ENCODE measurements at regions not wholly inside any gene's neighbourhood (a gene's known extent, or its start where the extent isn't known, plus 50 kb on each side); places are given as distances from the start of the nearest gene placed in this dataset.
"Not testable (repeated sequence)": the region's sequence is repeated elsewhere in the genome, so short reads cannot be mapped to it uniquely, and the experiment has no call there.

DNA sequence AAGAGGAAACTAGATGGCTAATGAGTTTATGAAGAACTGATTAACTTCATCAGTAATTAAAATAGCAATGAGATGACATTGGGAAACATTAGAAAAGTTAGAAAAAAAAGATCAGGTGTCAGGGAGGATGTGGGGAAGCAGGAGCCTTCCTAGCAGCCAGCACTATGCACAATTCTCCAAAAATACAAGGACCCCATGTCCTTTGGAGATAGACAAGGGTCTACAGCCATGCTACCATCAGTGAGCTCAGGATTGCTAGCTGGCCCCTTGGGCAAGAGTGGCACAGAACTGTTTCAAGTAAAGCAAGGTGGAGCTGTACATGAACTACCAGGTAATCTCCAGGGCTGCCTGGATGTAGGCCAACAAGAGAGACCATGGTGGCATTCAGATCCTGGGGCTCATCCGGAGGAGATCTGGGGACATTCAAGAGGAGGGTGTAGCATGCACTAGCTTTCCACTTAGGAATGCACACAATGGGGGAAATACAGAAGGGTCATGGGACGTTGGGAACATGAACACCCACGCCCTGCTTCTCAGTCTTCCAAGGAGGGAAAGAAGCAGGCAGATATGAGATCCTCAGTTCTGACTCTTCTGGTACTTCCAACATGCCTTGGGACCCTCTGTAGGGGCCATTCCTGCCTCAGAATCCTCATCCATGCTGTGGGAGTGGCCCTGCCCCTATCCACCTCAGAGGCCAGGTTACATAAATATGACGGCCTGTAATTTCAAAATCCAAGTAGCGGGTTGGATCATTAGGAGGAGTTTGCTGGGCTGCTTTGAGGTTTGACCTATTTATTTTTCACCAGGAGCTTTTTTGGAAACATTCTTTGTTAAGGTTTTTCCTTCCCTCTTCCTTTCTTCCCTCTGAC, 82.2 kb upstream of the HABP2 start:
- DNase-seq (ENCODE audit: low read depth), result no peak

GRCh38 chr10:113471241-113471996, 81.4 kb upstream of the HABP2 start:
- DNase-seq (ENCODE audit: low read depth), result no peak

DNA sequence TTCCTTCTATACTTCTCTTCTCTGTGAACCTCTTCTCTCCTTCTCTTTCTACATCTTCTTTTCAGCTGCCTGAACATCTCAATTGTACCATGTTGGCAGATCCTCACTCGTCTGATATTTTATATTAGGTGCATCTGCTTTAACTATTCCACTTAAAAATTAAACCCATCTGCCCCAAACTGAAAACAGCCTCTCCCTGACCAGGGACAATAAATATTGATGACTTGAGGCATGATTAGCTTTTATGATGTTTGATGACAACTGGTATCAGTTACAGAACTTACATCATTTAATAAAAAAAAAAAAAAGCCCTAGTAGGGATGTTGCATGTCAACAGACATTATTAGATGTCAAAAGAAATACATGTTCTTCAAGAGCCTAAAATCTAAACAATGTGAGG, 79.8 kb upstream of the HABP2 start:
- DNase-seq (ENCODE audit: low read depth), result no peak

GRCh38 chr10:113473851-113474250, 79.0 kb upstream of the HABP2 start:
- no peak for DNase-seq (ENCODE audit: low read depth)

DNA sequence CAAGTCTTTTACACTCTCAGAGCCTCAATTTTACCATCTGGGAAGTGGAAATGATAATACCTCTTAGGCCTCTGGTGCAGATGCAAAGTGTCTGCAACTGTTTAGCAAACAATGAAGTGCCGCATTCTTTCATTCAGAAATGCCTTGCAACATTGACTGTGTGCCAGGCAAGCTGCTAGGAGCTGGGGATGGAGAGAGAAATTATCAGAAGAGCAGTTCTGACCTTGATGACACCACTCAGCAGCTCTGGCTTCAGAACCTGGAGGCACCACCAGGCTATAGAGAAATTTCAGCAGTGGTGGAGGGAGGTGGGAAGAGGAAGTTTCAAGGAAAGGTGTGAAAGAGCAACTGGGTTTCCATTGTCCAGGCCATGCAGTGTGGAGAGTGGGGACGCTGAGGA, 78.1 kb upstream of the HABP2 start:
- DNase-seq (ENCODE audit: low read depth), result no peak

GRCh38 chr10:113475381-113475807, 77.5 kb upstream of the HABP2 start:
- no peak for DNase-seq (ENCODE audit: low read depth)

GRCh38 chr10:113476191-113476590, 76.7 kb upstream of the HABP2 start:
- no peak for DNase-seq (ENCODE audit: low read depth)

DNA sequence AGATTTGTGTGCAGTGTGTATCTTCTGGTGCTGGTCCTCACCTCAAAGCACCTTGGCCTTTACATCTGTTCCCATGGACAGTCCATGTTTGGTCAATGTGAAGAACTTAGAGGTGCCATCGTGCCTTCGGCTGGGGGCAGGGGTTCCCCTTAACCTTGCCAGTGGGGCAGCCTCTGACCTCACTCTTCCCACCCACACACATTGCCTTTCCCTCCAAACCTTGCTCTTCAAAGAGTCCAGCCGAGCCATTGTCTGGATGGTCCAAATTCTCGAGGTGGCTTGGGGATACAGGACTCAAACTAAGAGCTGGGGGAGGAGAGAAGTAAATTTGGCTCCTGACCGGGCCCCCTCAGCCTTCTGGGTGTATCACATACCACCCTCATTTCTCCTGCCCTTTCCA, 76.2 kb upstream of the HABP2 start:
- DNase-seq (ENCODE audit: low read depth), result no peak

- no peak for DNase-seq (ENCODE audit: low read depth)
Measured at GRCh38 chr10:113477451-113477850, 75.4 kb upstream of the HABP2 start.

DNA sequence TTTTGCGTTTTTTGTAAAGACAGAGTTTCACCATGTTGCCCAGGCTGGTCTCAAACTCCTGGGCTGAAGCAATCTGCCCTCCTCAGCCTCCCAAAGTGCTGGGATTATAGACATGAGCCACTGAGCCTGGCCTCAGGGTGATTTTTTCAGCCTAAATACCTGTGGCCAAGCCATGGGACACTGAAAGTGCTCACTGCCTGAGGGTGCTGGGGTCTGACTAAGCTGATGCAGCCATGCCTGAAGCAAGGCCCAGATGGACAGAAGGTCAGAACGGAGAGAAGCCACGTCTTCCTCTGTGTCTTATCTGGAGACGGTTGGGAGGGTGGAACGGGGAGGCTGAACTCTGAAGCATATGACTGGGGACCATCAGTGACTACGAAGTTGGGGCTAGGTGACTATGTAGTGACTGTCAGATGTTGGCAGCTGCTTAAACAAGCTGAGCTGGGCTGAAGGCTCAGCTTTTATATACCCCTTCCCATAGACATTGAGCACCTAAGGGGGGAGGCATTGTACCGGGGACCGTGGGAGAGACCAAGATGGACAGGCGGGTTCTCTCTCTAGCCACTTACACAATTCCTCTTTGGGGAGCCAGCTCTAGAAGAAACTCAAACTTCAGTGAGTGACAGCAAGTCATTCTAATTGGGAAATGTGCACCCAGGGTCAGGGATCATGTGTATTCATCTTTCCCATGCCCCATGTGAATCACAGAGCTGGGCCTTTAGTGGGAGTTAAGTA, 73.3 kb upstream of the HABP2 start:
- no peak for DNase-seq (ENCODE audit: low read depth)

- no peak for DNase-seq (ENCODE audit: low read depth)
Measured at GRCh38 chr10:113480081-113480360, 72.8 kb upstream of the HABP2 start.

GRCh38 chr10:113480851-113481502, 71.9 kb upstream of the HABP2 start:
- no peak for DNase-seq (ENCODE audit: low read depth)

GRCh38 chr10:113484487-113484886, 68.4 kb upstream of the HABP2 start:
- DNase-seq (ENCODE audit: low read depth), result no peak

DNA sequence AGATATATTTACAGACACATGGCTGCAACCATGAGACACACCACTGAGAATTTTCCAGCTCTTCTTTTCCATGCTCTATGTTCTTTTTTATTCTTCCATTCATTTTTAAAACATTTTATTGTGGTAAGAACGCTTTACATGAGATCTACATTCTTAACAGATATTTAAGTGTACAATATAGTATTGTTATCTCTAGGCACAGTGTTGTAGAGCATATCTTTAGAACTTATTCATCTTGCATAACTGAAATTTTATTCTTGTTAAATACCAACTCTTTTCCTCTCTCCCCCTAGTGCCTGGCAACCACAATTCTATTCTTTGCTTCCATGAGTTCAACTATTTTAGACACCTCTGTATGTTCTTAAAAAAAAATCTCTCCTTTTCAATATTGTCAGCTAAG, 67.1 kb upstream of the HABP2 start:
- no peak for DNase-seq (ENCODE audit: low read depth)

DNA sequence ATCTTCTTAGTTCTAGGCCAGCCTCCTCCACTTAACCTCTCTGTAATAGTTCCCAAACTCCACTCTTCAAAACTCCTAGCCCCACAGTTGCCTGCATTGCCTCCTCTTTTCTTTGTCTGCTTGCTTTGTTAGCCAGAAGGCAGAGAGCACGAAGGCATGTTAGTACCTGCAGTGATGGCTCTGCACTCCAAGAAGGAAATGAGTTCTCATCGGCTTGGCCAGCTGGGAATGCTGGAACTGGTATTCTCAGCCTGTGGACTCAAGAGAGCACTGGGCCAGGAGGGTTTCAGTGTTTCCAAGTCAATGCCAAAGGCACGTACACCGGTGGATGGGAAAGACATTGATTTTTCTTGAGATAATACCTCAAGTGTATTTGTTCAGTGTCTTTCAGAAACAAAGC, 66.3 kb upstream of the HABP2 start:
- DNase-seq (ENCODE audit: low read depth), result no peak

- DNase-seq (ENCODE audit: low read depth), result no peak
Measured at GRCh38 chr10:113487154-113487553, 65.7 kb upstream of the HABP2 start.

DNA sequence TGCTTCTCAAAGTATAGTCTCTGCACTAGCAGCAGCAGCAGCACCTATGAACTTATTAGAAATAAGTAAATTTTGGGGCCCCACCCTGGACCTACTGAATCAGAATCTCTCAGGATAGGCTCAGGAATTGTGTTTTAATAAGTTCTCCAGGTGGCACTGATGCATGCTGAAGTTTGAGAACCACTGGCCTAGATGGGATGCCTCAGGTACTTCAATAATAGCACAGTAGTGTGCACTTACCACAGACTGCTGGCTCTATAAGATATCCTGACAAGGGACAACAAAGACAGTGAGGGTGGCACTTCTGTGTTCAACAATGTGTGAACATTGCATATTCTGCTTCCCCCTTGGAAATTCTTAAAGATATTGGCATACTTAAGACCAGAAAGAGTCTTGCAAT, 64.7 kb upstream of the HABP2 start:
- DNase-seq (ENCODE audit: low read depth), result no peak

DNA sequence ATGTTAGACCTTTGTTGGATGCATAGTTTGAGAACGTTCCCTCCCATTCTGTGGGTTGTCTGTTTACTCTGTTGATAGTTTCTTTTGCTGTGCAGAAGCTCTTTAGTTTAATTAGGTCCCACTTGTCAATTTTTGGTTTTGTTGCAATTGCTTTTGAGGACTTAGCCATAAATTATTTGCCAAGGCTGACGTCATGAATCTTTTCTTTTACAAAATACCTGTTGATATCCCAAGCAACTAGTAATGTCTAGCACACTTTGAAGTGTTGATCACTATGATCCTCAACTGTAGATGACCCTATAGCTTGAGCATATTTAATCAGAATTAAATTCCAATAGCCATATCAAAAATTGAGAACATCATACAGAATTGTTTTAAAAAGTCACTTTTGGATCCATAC, 63.3 kb upstream of the HABP2 start:
- DNase-seq (ENCODE audit: low read depth), result not testable (repeated sequence)

DNA sequence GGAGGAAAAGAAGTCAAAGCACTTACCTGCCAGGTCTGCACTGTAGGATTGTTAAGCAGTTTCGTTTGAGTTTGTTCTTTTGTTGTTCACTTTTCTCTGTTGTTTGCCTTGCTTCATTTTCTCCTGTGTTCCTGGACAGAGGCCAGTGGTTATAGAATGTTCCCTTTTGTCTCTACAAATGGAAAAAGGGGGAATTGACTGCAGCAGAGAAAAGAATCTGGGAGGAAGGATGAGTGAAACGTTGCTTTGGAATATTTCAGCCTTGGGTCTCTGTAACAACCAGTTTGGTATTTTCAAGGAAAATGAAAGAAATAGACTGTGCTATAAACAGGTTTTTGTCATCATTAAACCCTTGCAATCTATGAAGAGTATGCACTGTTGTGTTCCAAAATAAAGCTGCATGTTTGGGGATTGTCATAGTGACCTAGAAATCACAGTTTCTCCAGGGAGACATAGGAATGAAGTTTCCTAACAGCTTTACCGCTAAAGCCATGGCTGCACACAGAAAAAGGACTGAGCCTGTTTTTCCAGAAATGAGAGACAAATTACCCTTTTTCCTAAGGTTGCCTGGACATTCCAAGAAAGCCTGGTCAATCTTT, 60.8 kb upstream of the HABP2 start:
- no peak for DNase-seq (ENCODE audit: low read depth)

- DNase-seq (ENCODE audit: low read depth), result no peak
Measured at GRCh38 chr10:113493195-113493594, 59.7 kb upstream of the HABP2 start.

DNA sequence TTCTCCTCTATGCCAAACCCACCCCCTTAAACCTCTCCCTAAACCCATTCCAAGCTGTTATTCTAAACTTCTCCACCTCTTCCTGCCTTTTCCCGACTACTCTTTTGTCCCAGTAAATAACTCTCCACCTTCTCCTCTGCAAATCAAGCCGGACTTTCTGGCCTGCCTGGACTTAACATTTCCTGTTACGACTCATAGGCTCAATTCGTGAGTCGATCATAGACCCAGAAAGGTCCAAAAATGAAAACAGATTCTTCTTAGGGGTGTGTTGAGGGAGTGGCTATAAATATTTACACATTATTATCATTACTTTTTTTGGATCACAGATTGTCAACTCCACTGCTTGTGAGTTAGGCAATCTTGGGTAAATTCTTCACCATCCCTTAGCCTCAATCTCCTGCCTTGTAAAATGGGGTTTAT, 59.0 kb upstream of the HABP2 start:
- DNase-seq (ENCODE audit: low read depth), result no peak

GRCh38 chr10:113494761-113495160, 58.1 kb upstream of the HABP2 start:
- DNase-seq (ENCODE audit: low read depth), result no peak

Data from activated T-cell treated with anti-CD3 and anti-CD28 coated beads for 1 hour (primary cell).